ENCODE measurements at regions not wholly inside any gene's neighbourhood (a gene's known extent, or its start where the extent isn't known, plus 50 kb on each side); places are given as distances from the start of the nearest gene placed in this dataset.

GRCh38 chr4:73679836-73680235 lies 59.6 kb upstream of the RASSF6 start:
- no peak overlapping the region for H3K4me2 ChIP-seq (ENCODE audit: low read length)

GRCh38 chr4:73681776-73682175 lies 58.6 kb upstream of the CXCL8 start:
- H3K4me1 ChIP-seq (ENCODE audit: insufficient read depth, low read length, severe bottlenecking): peaks cover 5% of the 10 kb centered on the region
- H3K9me3 ChIP-seq (ENCODE audit: low read length): no peaks in the 10 kb centered on the region
- no peaks in the 10 kb centered on the region for H3K79me2 ChIP-seq (ENCODE audit: insufficient read depth, low read length)
- H3K9me2 ChIP-seq (ENCODE audit: low read depth, low read length): no peaks in the 10 kb centered on the region
- no peak for TF ChIP-seq EZH2 (IDR thresholded peaks at IDR 0.05; ENCODE audit: borderline replicate concordance, low read length)
- TF ChIP-seq CTCF (IDR thresholded peaks at IDR 0.05; ENCODE audit: low read length): no peak
- no peak overlapping the region for H3K9ac ChIP-seq (ENCODE audit: low read length)
- H4K20me1 ChIP-seq (ENCODE audit: insufficient read depth, low read length): no peaks in the 10 kb centered on the region
- no peak overlapping the region for H3K27ac ChIP-seq (ENCODE audit: low read depth, low read length, poor library complexity, severe bottlenecking)
- H3K4me2 ChIP-seq (ENCODE audit: low read length): no peak overlapping the region
- H3F3A ChIP-seq (ENCODE audit: insufficient read depth, low read length): no peaks in the 10 kb centered on the region
- no peak overlapping the region for H2AFZ ChIP-seq (ENCODE audit: low read length)
- H3K36me3 ChIP-seq (ENCODE audit: insufficient read depth, low read length): no peaks in the 10 kb centered on the region
- H3K27me3 ChIP-seq (ENCODE audit: insufficient read depth, low read length): no peaks in the 10 kb centered on the region
- no peak overlapping the region for H3K4me3 ChIP-seq (ENCODE audit: low read depth, low read length, poor library complexity, severe bottlenecking)

More at GRCh38 chr4:73679836-73680235, 59.6 kb upstream of the RASSF6 start:
- Histone ChIP-seq H4K20me1 (ENCODE audit: insufficient read depth, low read length) (no peaks in the 10 kb centered on the region), H2AFZ (ENCODE audit: low read length) (no peak overlapping the region), H3K36me3 (ENCODE audit: insufficient read depth, low read length) (no peaks in the 10 kb centered on the region), H3K9me2 (ENCODE audit: low read depth, low read length) (no peaks in the 10 kb centered on the region), H3F3A (ENCODE audit: insufficient read depth, low read length) (no peaks in the 10 kb centered on the region), H3K4me3 (ENCODE audit: low read depth, low read length, poor library complexity, severe bottlenecking) (no peak overlapping the region), H3K27me3 (ENCODE audit: insufficient read depth, low read length) (no peaks in the 10 kb centered on the region), H3K9me3 (ENCODE audit: low read length) (no peaks in the 10 kb centered on the region), H3K27ac (ENCODE audit: low read depth, low read length, poor library complexity, severe bottlenecking) (no peak overlapping the region), H3K79me2 (ENCODE audit: insufficient read depth, low read length) (no peaks in the 10 kb centered on the region), H3K9ac (ENCODE audit: low read length) (no peak overlapping the region), H3K4me1 (ENCODE audit: insufficient read depth, low read length, severe bottlenecking) (peaks cover 5% of the 10 kb centered on the region)
- TF ChIP-seq EZH2 (IDR thresholded peaks at IDR 0.05; ENCODE audit: borderline replicate concordance, low read length): no peak
- no peak for TF ChIP-seq CTCF (IDR thresholded peaks at IDR 0.05; ENCODE audit: low read length)

- Histone ChIP-seq H3K4me3 (ENCODE audit: low read depth, low read length, poor library complexity, severe bottlenecking) (no peak overlapping the region), H3K9me3 (ENCODE audit: low read length) (no peaks in the 10 kb centered on the region), H3K9me2 (ENCODE audit: low read depth, low read length) (no peaks in the 10 kb centered on the region), H2AFZ (ENCODE audit: low read length) (no peak overlapping the region), H3K9ac (ENCODE audit: low read length) (no peak overlapping the region), H3K79me2 (ENCODE audit: insufficient read depth, low read length) (no peaks in the 10 kb centered on the region), H3K4me1 (ENCODE audit: insufficient read depth, low read length, severe bottlenecking) (no peaks in the 10 kb centered on the region), H3K27me3 (ENCODE audit: insufficient read depth, low read length) (no peaks in the 10 kb centered on the region), H3K4me2 (ENCODE audit: low read length) (no peak overlapping the region), H3K27ac (ENCODE audit: low read depth, low read length, poor library complexity, severe bottlenecking) (no peak overlapping the region), H3K36me3 (ENCODE audit: insufficient read depth, low read length) (no peaks in the 10 kb centered on the region), H4K20me1 (ENCODE audit: insufficient read depth, low read length) (no peaks in the 10 kb centered on the region), H3F3A (ENCODE audit: insufficient read depth, low read length) (no peaks in the 10 kb centered on the region)
- TF ChIP-seq EZH2 (IDR thresholded peaks at IDR 0.05; ENCODE audit: borderline replicate concordance, low read length) (no peak), CTCF (IDR thresholded peaks at IDR 0.05; ENCODE audit: low read length) (no peak)
Measured at GRCh38 chr4:73682508-73682907, 57.9 kb upstream of the CXCL8 start.
